ENCODE measurements at regions not wholly inside any gene's neighbourhood (a gene's known extent, or its start where the extent isn't known, plus 50 kb on each side); places are given as distances from the start of the nearest gene placed in this dataset.

GRCh38 chr5:145464171-145464570 is 371.0 kb downstream of the PRELID2 start:
- no peak for TF ChIP-seq CTCF (IDR thresholded peaks at IDR 0.05; ENCODE audit: low read depth, low read length)
- no peak for TF ChIP-seq EZH2phosphoT487 (IDR thresholded peaks at IDR 0.05; ENCODE audit: low read depth)
